Loucy (cell line): ENCODE measurements at regions not wholly inside any gene's neighbourhood (a gene's known extent, or its start where the extent isn't known, plus 50 kb on each side); places are given as distances from the start of the nearest gene placed in this dataset.

Experiments used
- EZH2phosphoT487 ChIP-seq: fragments of 200-600 bp; IDR thresholded peaks from 2 replicates; pipeline ENCODE4 v1.6.1; 2018; ENCODE audit warnings: antibody characterized with exemption, mild to moderate bottlenecking, moderate library complexity, borderline replicate concordance
- TF ChIP-seq, protein P1 (sequence below): fragments of 200-600 bp; sonication (generic); conservative IDR thresholded peaks from 2 replicates; pipeline ENCODE4 v1.5.1; 2014; ENCODE audit warnings: mild to moderate bottlenecking, antibody characterized with exemption, low read length

DNA sequence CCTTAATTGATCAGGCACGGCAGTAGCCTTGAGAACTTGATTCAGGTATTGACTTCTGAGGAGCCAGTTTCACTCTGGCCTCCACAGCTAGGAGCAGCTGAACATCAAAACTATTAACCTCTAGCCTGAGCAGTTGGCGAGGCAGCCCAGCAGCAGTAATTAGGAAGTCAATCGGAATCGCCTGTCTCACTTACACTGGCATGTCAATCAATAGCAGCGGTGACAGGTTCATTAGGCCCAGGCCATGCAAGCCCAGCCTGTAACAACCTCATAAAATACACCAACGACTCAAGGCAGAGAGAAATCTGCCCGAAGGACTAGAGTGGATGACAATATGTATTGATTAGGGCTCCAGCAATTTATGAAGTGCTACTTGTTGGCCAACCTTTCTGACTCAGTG is 255.4 kb upstream of the SKOR2 start:
- TF ChIP-seq, protein P1, sequence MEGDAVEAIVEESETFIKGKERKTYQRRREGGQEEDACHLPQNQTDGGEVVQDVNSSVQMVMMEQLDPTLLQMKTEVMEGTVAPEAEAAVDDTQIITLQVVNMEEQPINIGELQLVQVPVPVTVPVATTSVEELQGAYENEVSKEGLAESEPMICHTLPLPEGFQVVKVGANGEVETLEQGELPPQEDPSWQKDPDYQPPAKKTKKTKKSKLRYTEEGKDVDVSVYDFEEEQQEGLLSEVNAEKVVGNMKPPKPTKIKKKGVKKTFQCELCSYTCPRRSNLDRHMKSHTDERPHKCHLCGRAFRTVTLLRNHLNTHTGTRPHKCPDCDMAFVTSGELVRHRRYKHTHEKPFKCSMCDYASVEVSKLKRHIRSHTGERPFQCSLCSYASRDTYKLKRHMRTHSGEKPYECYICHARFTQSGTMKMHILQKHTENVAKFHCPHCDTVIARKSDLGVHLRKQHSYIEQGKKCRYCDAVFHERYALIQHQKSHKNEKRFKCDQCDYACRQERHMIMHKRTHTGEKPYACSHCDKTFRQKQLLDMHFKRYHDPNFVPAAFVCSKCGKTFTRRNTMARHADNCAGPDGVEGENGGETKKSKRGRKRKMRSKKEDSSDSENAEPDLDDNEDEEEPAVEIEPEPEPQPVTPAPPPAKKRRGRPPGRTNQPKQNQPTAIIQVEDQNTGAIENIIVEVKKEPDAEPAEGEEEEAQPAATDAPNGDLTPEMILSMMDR = no peak
- TF ChIP-seq EZH2phosphoT487 = no peak
